ENCODE measurements at regions not wholly inside any gene's neighbourhood (a gene's known extent, or its start where the extent isn't known, plus 50 kb on each side); places are given as distances from the start of the nearest gene placed in this dataset.

DNA sequence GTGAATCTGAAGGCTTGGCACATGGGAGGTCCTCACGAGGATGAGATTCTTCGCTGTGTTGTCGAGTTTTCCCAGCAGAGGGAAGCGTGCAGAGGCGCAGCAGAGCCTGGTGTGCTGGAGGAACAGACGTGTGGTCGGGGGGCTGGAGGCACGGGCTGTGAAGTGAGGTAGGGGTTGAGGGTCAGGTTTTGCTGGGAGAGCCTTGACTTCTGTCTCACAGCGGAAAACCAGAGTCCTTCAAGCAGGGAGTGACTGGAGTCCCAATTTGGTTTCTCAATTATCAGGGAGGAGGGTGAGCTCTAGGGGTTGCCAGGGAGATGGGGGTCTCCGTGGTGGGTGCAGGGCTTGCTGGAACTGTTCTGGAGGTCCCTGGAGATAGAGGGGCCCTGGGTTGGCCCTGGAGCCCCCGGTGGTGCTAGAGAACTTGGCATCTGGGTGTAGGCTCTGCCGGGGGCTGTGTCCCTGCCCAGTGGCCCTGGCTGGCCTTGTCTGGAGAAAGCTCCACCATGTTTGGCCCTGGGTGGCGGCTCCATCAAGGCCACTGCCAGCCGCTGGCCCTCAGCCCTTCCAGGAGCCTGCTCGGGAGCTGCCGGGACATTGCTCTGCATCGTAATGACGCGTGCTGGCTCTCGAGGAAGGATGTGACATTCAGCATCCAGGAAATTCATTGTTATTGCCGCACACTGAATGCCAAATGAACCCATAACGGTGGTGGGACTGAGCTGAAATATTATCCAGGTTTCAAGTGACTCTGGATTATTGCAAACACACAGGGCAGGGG lies 215.7 kb downstream of the KIF26A start:
- no peak for DNase-seq (ENCODE audit: extremely low read depth in 1 of 4, low spot score in 3 of 4)
- no peak for ATAC-seq
- Histone ChIP-seq H3K79me2 (ENCODE audit: control insufficient read depth, insufficient read depth, low read length) (no peaks in the 10 kb centered on the region), H3K27me3 (ENCODE audit: control insufficient read depth in 2 of 2, insufficient read depth in 2 of 2, low read length in 2 of 2) (peaks cover 0 to 17% of the 10 kb centered on the region in 2 experiments; a peak in 2 of 5 replicates), H2AFZ (ENCODE audit: low read depth, low read length) (no peak overlapping the region), H3K9me3 (replicated peaks; ENCODE audit: control insufficient read depth, insufficient read depth, low read depth, low read length) (no peaks in the 10 kb centered on the region), H3K4me1 (replicated peaks in 1 of 2; ENCODE audit: control insufficient read depth in 2 of 2, insufficient read depth in 2 of 2, low read length in 2 of 2) (peaks cover 0 to 5% of the 10 kb centered on the region in 2 experiments; a peak in 1 of 5 replicates), H3K36me3 (ENCODE audit: control insufficient read depth, insufficient read depth, low read length) (no peaks in the 10 kb centered on the region), H3K4me2 (ENCODE audit: insufficient read depth, low read length) (no peak overlapping the region), H3K9me1 (ENCODE audit: control insufficient read depth, insufficient read depth, low read length) (no peaks in the 10 kb centered on the region), H3K4me3 (no peak overlapping the region), H4K20me1 (replicated peaks; ENCODE audit: control insufficient read depth, insufficient read depth, low read length) (no peaks in the 10 kb centered on the region), H3K27ac (ENCODE audit: extremely low read depth, low read depth, low read length) (no peak overlapping the region), H3K9ac (ENCODE audit: insufficient read depth in 1 of 2, low read depth in 2 of 2, low read length in 2 of 2) (no peak overlapping the region)
- POLR2A ChIA-PET: no interaction called here
- intact Hi-C loops (cut with micrococcal nuclease): no loop called here
- CTCF ChIA-PET (ENCODE audit: low intra/inter-chr PET ratio): no interaction called here
- no peak for FAIRE-seq
- no TSS peak for BruUV-seq (replicated peaks)
- in situ Hi-C loops (cut with MboI): no loop called here
- 3% methylated on average over 16 of the region's 22 CpGs for WGBS (ENCODE audit: insufficient coverage, low coverage, missing lambda C conversion rate)
- TF ChIP-seq HEY1 (CRISPR knock-in tag; IDR thresholded peaks at IDR 0.05; ENCODE audit: borderline replicate concordance): no peak
- no peak for TF ChIP-seq HNRNPL (IDR thresholded peaks at IDR 0.05; ENCODE audit: low read depth, low read length)
- TF ChIP-seq GTF2E2 (tag; IDR thresholded peaks at IDR 0.05): no peak
- TF ChIP-seq, protein P1, sequence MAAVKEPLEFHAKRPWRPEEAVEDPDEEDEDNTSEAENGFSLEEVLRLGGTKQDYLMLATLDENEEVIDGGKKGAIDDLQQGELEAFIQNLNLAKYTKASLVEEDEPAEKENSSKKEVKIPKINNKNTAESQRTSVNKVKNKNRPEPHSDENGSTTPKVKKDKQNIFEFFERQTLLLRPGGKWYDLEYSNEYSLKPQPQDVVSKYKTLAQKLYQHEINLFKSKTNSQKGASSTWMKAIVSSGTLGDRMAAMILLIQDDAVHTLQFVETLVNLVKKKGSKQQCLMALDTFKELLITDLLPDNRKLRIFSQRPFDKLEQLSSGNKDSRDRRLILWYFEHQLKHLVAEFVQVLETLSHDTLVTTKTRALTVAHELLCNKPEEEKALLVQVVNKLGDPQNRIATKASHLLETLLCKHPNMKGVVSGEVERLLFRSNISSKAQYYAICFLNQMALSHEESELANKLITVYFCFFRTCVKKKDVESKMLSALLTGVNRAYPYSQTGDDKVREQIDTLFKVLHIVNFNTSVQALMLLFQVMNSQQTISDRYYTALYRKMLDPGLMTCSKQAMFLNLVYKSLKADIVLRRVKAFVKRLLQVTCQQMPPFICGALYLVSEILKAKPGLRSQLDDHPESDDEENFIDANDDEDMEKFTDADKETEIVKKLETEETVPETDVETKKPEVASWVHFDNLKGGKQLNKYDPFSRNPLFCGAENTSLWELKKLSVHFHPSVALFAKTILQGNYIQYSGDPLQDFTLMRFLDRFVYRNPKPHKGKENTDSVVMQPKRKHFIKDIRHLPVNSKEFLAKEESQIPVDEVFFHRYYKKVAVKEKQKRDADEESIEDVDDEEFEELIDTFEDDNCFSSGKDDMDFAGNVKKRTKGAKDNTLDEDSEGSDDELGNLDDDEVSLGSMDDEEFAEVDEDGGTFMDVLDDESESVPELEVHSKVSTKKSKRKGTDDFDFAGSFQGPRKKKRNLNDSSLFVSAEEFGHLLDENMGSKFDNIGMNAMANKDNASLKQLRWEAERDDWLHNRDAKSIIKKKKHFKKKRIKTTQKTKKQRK (IDR thresholded peaks at IDR 0.05; ENCODE audit: borderline replicate concordance, low read depth, low read length): no peak
- no peak for TF ChIP-seq NCOA1 (IDR thresholded peaks at IDR 0.05; ENCODE audit: low read depth)
- TF ChIP-seq, protein P2, sequence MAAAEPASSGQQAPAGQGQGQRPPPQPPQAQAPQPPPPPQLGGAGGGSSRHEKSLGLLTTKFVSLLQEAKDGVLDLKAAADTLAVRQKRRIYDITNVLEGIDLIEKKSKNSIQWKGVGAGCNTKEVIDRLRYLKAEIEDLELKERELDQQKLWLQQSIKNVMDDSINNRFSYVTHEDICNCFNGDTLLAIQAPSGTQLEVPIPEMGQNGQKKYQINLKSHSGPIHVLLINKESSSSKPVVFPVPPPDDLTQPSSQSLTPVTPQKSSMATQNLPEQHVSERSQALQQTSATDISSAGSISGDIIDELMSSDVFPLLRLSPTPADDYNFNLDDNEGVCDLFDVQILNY (CRISPR knock-in tag; IDR thresholded peaks at IDR 0.05): no peak
- TF ChIP-seq, protein P3, sequence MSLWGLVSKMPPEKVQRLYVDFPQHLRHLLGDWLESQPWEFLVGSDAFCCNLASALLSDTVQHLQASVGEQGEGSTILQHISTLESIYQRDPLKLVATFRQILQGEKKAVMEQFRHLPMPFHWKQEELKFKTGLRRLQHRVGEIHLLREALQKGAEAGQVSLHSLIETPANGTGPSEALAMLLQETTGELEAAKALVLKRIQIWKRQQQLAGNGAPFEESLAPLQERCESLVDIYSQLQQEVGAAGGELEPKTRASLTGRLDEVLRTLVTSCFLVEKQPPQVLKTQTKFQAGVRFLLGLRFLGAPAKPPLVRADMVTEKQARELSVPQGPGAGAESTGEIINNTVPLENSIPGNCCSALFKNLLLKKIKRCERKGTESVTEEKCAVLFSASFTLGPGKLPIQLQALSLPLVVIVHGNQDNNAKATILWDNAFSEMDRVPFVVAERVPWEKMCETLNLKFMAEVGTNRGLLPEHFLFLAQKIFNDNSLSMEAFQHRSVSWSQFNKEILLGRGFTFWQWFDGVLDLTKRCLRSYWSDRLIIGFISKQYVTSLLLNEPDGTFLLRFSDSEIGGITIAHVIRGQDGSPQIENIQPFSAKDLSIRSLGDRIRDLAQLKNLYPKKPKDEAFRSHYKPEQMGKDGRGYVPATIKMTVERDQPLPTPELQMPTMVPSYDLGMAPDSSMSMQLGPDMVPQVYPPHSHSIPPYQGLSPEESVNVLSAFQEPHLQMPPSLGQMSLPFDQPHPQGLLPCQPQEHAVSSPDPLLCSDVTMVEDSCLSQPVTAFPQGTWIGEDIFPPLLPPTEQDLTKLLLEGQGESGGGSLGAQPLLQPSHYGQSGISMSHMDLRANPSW (CRISPR knock-in tag; IDR thresholded peaks at IDR 0.05): no peak
- TF ChIP-seq, protein P4, sequence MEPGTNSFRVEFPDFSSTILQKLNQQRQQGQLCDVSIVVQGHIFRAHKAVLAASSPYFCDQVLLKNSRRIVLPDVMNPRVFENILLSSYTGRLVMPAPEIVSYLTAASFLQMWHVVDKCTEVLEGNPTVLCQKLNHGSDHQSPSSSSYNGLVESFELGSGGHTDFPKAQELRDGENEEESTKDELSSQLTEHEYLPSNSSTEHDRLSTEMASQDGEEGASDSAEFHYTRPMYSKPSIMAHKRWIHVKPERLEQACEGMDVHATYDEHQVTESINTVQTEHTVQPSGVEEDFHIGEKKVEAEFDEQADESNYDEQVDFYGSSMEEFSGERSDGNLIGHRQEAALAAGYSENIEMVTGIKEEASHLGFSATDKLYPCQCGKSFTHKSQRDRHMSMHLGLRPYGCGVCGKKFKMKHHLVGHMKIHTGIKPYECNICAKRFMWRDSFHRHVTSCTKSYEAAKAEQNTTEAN (CRISPR knock-in tag; IDR thresholded peaks at IDR 0.05): no peak
- TF ChIP-seq, protein P5, sequence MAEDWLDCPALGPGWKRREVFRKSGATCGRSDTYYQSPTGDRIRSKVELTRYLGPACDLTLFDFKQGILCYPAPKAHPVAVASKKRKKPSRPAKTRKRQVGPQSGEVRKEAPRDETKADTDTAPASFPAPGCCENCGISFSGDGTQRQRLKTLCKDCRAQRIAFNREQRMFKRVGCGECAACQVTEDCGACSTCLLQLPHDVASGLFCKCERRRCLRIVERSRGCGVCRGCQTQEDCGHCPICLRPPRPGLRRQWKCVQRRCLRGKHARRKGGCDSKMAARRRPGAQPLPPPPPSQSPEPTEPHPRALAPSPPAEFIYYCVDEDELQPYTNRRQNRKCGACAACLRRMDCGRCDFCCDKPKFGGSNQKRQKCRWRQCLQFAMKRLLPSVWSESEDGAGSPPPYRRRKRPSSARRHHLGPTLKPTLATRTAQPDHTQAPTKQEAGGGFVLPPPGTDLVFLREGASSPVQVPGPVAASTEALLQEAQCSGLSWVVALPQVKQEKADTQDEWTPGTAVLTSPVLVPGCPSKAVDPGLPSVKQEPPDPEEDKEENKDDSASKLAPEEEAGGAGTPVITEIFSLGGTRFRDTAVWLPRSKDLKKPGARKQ (CRISPR knock-in tag; IDR thresholded peaks at IDR 0.05): no peak
- TF ChIP-seq CEBPB (tag; IDR thresholded peaks at IDR 0.05): no peak
- TF ChIP-seq ARID1B (IDR thresholded peaks at IDR 0.05): no peak

Data from K562 (cell line).